GM12878 (cell line): ENCODE measurements at regions not wholly inside any gene's neighbourhood (a gene's known extent, or its start where the extent isn't known, plus 50 kb on each side); places are given as distances from the start of the nearest gene placed in this dataset.

ENCODE experiments used
- ATAC-seq: fragments of 200-7000 bp; cut with Tn5 transposase; 3 replicates; pipeline ENCODE4 v1.9.1; 2020; ENCODE audit warnings: mild to moderate bottlenecking, moderate library complexity
- BruUV-seq: library from RNA; stranded (reverse); fragments of 400-500 nt; replicated peaks from 2 replicates; lab custom pipeline; 2021; lab: Mats Ljungman, UMichigan
- CTCF ChIA-PET: fragments of 300-600 bp; sonication (Branson Sonifier 250); formaldehyde crosslinking; extraction: SDS; loops from one replicate; lab custom pipeline; 2021; ENCODE audit warnings: inconsistent platforms; lab: Yijun Ruan, JAX
- POLR2A ChIA-PET: fragments of 350-600 bp; formaldehyde crosslinking; extraction: SDS; loops from one replicate; lab custom pipeline; 2021; ENCODE audit warnings: inconsistent platforms; lab: Charles Lee
- RAD21 ChIA-PET: fragments of 300-600 bp; sonication (Branson Sonifier 250); formaldehyde crosslinking; loops from one replicate; lab custom pipeline; 2023; ENCODE audit warnings: antibody characterized with exemption; ENCODE audit not compliant: unreplicated experiment; lab: Charles Lee
- SMC1A ChIA-PET: fragments of 300-600 bp; sonication (Branson Sonifier 250); formaldehyde crosslinking; loops from one replicate; lab custom pipeline; 2023; ENCODE audit not compliant: unreplicated experiment, uncharacterized antibody; lab: Charles Lee
- DNase-seq: peaks from one replicate; pipeline ENCODE4 v3.0.0-alpha.2; 2011; ENCODE audit warnings: low read depth, low spot score
- FAIRE-seq: peaks from 3 replicates; lab custom pipeline; 2011; peaks lifted over from hg19 to GRCh38; lab: Jason Lieb, UNC
- H2AFZ ChIP-seq: 2 replicates; pipeline ENCODE4 v1.6.0; 2011; ENCODE audit warnings: low read depth, low read length, control low read depth; ENCODE audit not compliant: control insufficient read depth
- H3K27ac ChIP-seq: 2 replicates; pipeline ENCODE4 v1.5.1; 2011; ENCODE audit warnings: control low read depth; ENCODE audit not compliant: control insufficient read depth, insufficient read depth
- H3K27me3 ChIP-seq, 2 experiments: replicated peaks in 1 of 2; 2 replicates each; pipeline versions ENCODE4 v1.6.0 to v1.6.1; 2011; ENCODE audit warnings: low read length in 1 of 2; ENCODE audit not compliant: control insufficient read depth in 2 of 2, insufficient read depth in 2 of 2
- H3K36me3 ChIP-seq, 2 experiments: 2 replicates each; pipeline ENCODE4 v1.5.1; 2011; ENCODE audit warnings: low read length in 1 of 2; ENCODE audit not compliant: control insufficient read depth in 2 of 2, insufficient read depth in 2 of 2
- H3K4me1 ChIP-seq: 2 replicates; pipeline ENCODE4 v1.6.1; 2011; ENCODE audit warnings: mild to moderate bottlenecking, low read length, moderate library complexity, mixed read lengths; ENCODE audit not compliant: control insufficient read depth, insufficient read depth
- H3K4me2 ChIP-seq: 2 replicates; pipeline ENCODE4 v1.6.0; 2011; ENCODE audit warnings: control low read depth; ENCODE audit not compliant: control insufficient read depth, insufficient read depth
- H3K4me3 ChIP-seq: fragments of 200-600 bp; sonication (generic); 2 replicates; pipeline ENCODE4 v1.5.1; 2016
- H3K79me2 ChIP-seq: 2 replicates; pipeline ENCODE4 v1.6.0; 2011; ENCODE audit warnings: low read length; ENCODE audit not compliant: control insufficient read depth, insufficient read depth
- H3K9ac ChIP-seq: 2 replicates; pipeline ENCODE4 v1.8.0; 2011; ENCODE audit warnings: low read length, control low read depth, mixed read lengths; ENCODE audit not compliant: control insufficient read depth, insufficient read depth
- H3K9me3 ChIP-seq: replicated peaks from 3 replicates; pipeline ENCODE4 v1.5.1; 2011; ENCODE audit warnings: mild to moderate bottlenecking, low read length; ENCODE audit not compliant: control insufficient read depth, insufficient read depth
- H4K20me1 ChIP-seq: 2 replicates; pipeline ENCODE4 v1.6.0; 2011; ENCODE audit not compliant: control insufficient read depth, insufficient read depth
- RAD21 ChIP-seq: IDR thresholded peaks from 2 replicates; pipeline ENCODE4 v1.6.1; 2011; ENCODE audit warnings: mild to moderate bottlenecking, low read depth, low read length, moderate library complexity; ENCODE audit not compliant: insufficient read depth
- SMC3 ChIP-seq: IDR thresholded peaks from 2 replicates; pipeline ENCODE4 v1.6.1; 2011; ENCODE audit warnings: low read length, improper control_type of control experiment, borderline replicate concordance
- YBX1 ChIP-seq: fragments of 450-650 bp; IDR thresholded peaks from 2 replicates; pipeline ENCODE4 v1.6.1; 2016; ENCODE audit warnings: antibody characterized with exemption
- WGBS: methylation state at CpG from one replicate; pipeline ENCODE4 v1.1.6; 2016; ENCODE audit warnings: low lambda C conversion rate; ENCODE audit not compliant: insufficient replicate concordance, insufficient coverage; ENCODE audit errors: missing lambda C conversion rate; 5-methylcytosine and 5-hydroxymethylcytosine counted together
- in situ Hi-C: fragments of 300-500 bp; cut with MboI; formaldehyde crosslinking; loops from 9 replicates; pipeline ENCODE4 v1.14.3; 2018; ENCODE audit warnings: mixed read lengths
- intact Hi-C: fragments of 100-400 bp; cut with micrococcal nuclease; formaldehyde crosslinking; loops from one replicate; pipeline ENCODE4 v1.14.2; 2022; ENCODE audit not compliant: unreplicated experiment
- TF ChIP-seq, protein P1 (sequence below), 3 experiments: IDR thresholded peaks in 2 of 3; conservative IDR thresholded peaks in 1 of 3; 2 replicates each; pipeline ENCODE4 v1.5.1; 2011; ENCODE audit warnings: low read depth in 3 of 3, low read length in 3 of 3, mild to moderate bottlenecking in 3 of 3, control low read depth in 2 of 3, moderate library complexity in 2 of 3, inconsistent platforms in 1 of 3, mixed read lengths in 1 of 3; ENCODE audit not compliant: control insufficient read depth in 2 of 3, insufficient read depth in 1 of 3; ENCODE audit errors: extremely low read depth in 1 of 3

- no peak overlapping the region for H2AFZ ChIP-seq
- H3K27me3 ChIP-seq, result no peaks in the 10 kb centered on the region; a peak in 1 of 4 replicates
- ChIA-PET SMC1A (interaction anchor here (0.7 to 6.1 kb wide), 18 partner anchors 9 to 208 kb away, joined by 3 to 176 read pairs (median 4); no protein-coding TSS in a partner anchor), RAD21 (interaction anchor here (0.7 to 4.9 kb wide), 11 partner anchors 13 to 201 kb away, joined by 3 to 142 read pairs (median 4); no protein-coding TSS in a partner anchor), POLR2A (no interaction called here), CTCF (interaction anchor here (0.6 to 5.8 kb wide), 16 partner anchors 11 to 902 kb away, joined by 3 to 206 read pairs (median 3); no protein-coding TSS in a partner anchor)
- no peaks in the 10 kb centered on the region for H3K9me3 ChIP-seq
- H3K4me3 ChIP-seq, result no peak overlapping the region
- WGBS, result 7% methylated on average over 5 of the region's 5 CpGs
- no peaks in the 10 kb centered on the region for H4K20me1 ChIP-seq
- intact Hi-C loops, result loop anchor here (1.0 kb wide), 1 partner anchor 202 kb away; no protein-coding TSS in a partner anchor
- peak; percentile 77 for ATAC-seq
- H3K9ac ChIP-seq, result no peak overlapping the region
- DNase-seq, result no peak
- no peak overlapping the region for H3K4me2 ChIP-seq
- no peaks in the 10 kb centered on the region for H3K4me1 ChIP-seq
- TF ChIP-seq, protein P1, sequence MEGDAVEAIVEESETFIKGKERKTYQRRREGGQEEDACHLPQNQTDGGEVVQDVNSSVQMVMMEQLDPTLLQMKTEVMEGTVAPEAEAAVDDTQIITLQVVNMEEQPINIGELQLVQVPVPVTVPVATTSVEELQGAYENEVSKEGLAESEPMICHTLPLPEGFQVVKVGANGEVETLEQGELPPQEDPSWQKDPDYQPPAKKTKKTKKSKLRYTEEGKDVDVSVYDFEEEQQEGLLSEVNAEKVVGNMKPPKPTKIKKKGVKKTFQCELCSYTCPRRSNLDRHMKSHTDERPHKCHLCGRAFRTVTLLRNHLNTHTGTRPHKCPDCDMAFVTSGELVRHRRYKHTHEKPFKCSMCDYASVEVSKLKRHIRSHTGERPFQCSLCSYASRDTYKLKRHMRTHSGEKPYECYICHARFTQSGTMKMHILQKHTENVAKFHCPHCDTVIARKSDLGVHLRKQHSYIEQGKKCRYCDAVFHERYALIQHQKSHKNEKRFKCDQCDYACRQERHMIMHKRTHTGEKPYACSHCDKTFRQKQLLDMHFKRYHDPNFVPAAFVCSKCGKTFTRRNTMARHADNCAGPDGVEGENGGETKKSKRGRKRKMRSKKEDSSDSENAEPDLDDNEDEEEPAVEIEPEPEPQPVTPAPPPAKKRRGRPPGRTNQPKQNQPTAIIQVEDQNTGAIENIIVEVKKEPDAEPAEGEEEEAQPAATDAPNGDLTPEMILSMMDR (IDR thresholded peaks at IDR 0.05 in 2 of 3, conservative IDR thresholded peaks at IDR 0.05 in 1 of 3; ENCODE audit: control insufficient read depth in 2 of 3, extremely low read depth in 1 of 3, insufficient read depth in 1 of 3, low read depth in 3 of 3, low read length in 3 of 3), result peak; percentile 35 to 44 (median 41); a peak in 5 of 6 replicates
- TF ChIP-seq RAD21 (peak; percentile 82), SMC3 (peak; percentile 61; the same call in 1 of the 2 replicates), YBX1 (no peak)
- TF ChIP-seq, all 136 proteins: peak for 3
- Histone ChIP-seq H3K27ac (no peak overlapping the region), H3K36me3 (no peaks in the 10 kb centered on the region), H3K79me2 (no peaks in the 10 kb centered on the region)
- in situ Hi-C loops, result no loop called here
- peak; percentile 73 for FAIRE-seq
- no TSS peak for BruUV-seq
Observed at GRCh38 chr14:61925043-61925442, 162.8 kb downstream of the SNAPC1 start.
